CD4-positive, alpha-beta T cell treated with Interleukin-4 for 1 hour (primary cell): ENCODE measurements at regions not wholly inside any gene's neighbourhood (a gene's known extent, or its start where the extent isn't known, plus 50 kb on each side); places are given as distances from the start of the nearest gene placed in this dataset.

ENCODE experiments used
- DNase-seq, 2 donors: peaks; one replicate each; pipeline ENCODE4 v3.0.0-alpha.2; 2020 to 2022

GRCh38 chr4:100130964-100131363 is 59.3 kb downstream of the DDIT4L start:
- DNase-seq = no peak

- no peak for DNase-seq
Observed at GRCh38 chr4:100130491-100130890, 59.8 kb downstream of the DDIT4L start.

- no peak for DNase-seq
Observed at GRCh38 chr4:100129774-100130173, 60.5 kb downstream of the DDIT4L start.

GRCh38 chr4:100128338-100128737 is 61.9 kb downstream of the DDIT4L start:
- no peak for DNase-seq

GRCh38 chr4:100124715-100125114 is 65.6 kb downstream of the DDIT4L start:
- DNase-seq = no peak

- DNase-seq = no peak
Observed at GRCh38 chr4:100118181-100118580, 72.1 kb downstream of the DDIT4L start.

- no peak for DNase-seq
Observed at GRCh38 chr4:100117750-100118149, 72.5 kb downstream of the DDIT4L start.

GRCh38 chr4:100114909-100115308 is 75.4 kb downstream of the DDIT4L start:
- DNase-seq = no peak

- DNase-seq = no peak
Observed at GRCh38 chr4:100113732-100114131, 76.5 kb downstream of the DDIT4L start.

- no peak for DNase-seq
Observed at GRCh38 chr4:100113096-100113495, 77.2 kb downstream of the DDIT4L start.

- no peak for DNase-seq
Observed at GRCh38 chr4:100109921-100110320, 80.3 kb downstream of the DDIT4L start.

GRCh38 chr4:100108869-100109268 is 81.4 kb downstream of the DDIT4L start:
- no peak for DNase-seq

GRCh38 chr4:100106982-100107381 is 83.3 kb downstream of the DDIT4L start:
- DNase-seq = peak; percentile 28 to 36

- no peak for DNase-seq
Observed at GRCh38 chr4:100103671-100104070, 86.6 kb downstream of the DDIT4L start.

- DNase-seq = no peak
Observed at GRCh38 chr4:100100985-100101384, 89.3 kb downstream of the DDIT4L start.

GRCh38 chr4:100099746-100100145 is 90.5 kb downstream of the DDIT4L start:
- no peak for DNase-seq

GRCh38 chr4:100098681-100099080 is 91.6 kb downstream of the DDIT4L start:
- no peak for DNase-seq

GRCh38 chr4:100098011-100098545 is 92.2 kb downstream of the DDIT4L start:
- no peak for DNase-seq

- DNase-seq = peak; percentile 66 to 71
Observed at GRCh38 chr4:100095729-100096595, 94.3 kb downstream of the DDIT4L start.

- peak; percentile 95 for DNase-seq
Observed at GRCh38 chr4:100093091-100093866, 97.0 kb downstream of the DDIT4L start.

- no peak for DNase-seq
Observed at GRCh38 chr4:100087743-100088142, 102.5 kb downstream of the DDIT4L start.

- DNase-seq = no peak
Observed at GRCh38 chr4:100086766-100087431, 103.4 kb downstream of the DDIT4L start.

GRCh38 chr4:100084892-100085291 is 105.4 kb downstream of the DDIT4L start:
- DNase-seq = no peak
